NT2/D1 (cell line): ENCODE measurements at regions not wholly inside any gene's neighbourhood (a gene's known extent, or its start where the extent isn't known, plus 50 kb on each side); places are given as distances from the start of the nearest gene placed in this dataset.

Experiments
- YY1 ChIP-seq: IDR thresholded peaks from 2 replicates; pipeline ENCODE4 v1.6.1; 2011; ENCODE audit not compliant: insufficient read length, insufficient read depth
- ZNF274 ChIP-seq: IDR thresholded peaks from 2 replicates; pipeline ENCODE4 v1.6.1; 2011; ENCODE audit warnings: mild to moderate bottlenecking, low read depth, low read length

DNA sequence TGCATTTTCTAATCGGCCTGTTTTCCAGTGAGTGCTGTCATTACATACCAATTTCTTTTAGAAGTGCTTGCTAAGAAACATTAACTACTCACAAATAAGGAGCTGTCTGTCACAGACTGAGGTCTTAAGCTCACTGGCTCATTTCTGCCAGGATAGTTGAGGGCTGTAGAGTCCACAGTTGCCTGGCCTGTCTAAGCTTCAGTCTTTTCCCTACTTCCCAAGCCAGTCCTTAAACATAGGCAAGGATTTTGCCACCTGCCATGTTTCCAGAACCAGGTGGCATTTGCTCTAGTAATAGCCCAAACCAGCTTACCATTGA is 84.7 kb downstream of the LINC00237 start:
- no peak for TF ChIP-seq ZNF274
- no peak for TF ChIP-seq YY1
